ENCODE measurements at regions not wholly inside any gene's neighbourhood (a gene's known extent, or its start where the extent isn't known, plus 50 kb on each side); places are given as distances from the start of the nearest gene placed in this dataset.
"Not testable (repeated sequence)": the region's sequence is repeated elsewhere in the genome, so short reads cannot be mapped to it uniquely, and the experiment has no call there.

- no peaks in the 10 kb centered on the region for H3K27me3 ChIP-seq (ENCODE audit: control insufficient read depth, insufficient read depth, low read length)
- H3K36me3 ChIP-seq (ENCODE audit: control insufficient read depth, insufficient read depth, low read length) = no peaks in the 10 kb centered on the region
- no peak overlapping the region for H3K4me3 ChIP-seq (ENCODE audit: low read depth, low read length)
- H3K27ac ChIP-seq (ENCODE audit: low read depth, low read length) = no peak overlapping the region
- no peak overlapping the region for H3K9ac ChIP-seq (ENCODE audit: low read length)
- no peaks in the 10 kb centered on the region for H3K9me3 ChIP-seq (ENCODE audit: control insufficient read depth, insufficient read depth, low read depth, low read length)
- no peaks in the 10 kb centered on the region; the same call in 1 of the 2 replicates for H3K4me1 ChIP-seq (ENCODE audit: control insufficient read depth, insufficient read depth, low read length)
Measured at GRCh38 chr1:5680600-5680999, 311.6 kb downstream of the NPHP4 start.

- H3K9ac ChIP-seq (ENCODE audit: low read length) = no peak overlapping the region
- no peaks in the 10 kb centered on the region; the same call in 1 of the 2 replicates for H3K4me1 ChIP-seq (ENCODE audit: control insufficient read depth, insufficient read depth, low read length)
- no peaks in the 10 kb centered on the region; the same call in 1 of the 2 replicates for H3K9me3 ChIP-seq (ENCODE audit: control insufficient read depth, insufficient read depth, low read depth, low read length)
- no peak overlapping the region for H3K27ac ChIP-seq (ENCODE audit: low read depth, low read length)
- no peak overlapping the region for H3K4me3 ChIP-seq (ENCODE audit: low read depth, low read length)
- H3K27me3 ChIP-seq (ENCODE audit: control insufficient read depth, insufficient read depth, low read length) = no peaks in the 10 kb centered on the region
- no peaks in the 10 kb centered on the region for H3K36me3 ChIP-seq (ENCODE audit: control insufficient read depth, insufficient read depth, low read length)
Measured at GRCh38 chr1:5678759-5679158, 313.5 kb downstream of the NPHP4 start.

GRCh38 chr1:5672355-5672754 is 319.9 kb downstream of the NPHP4 start:
- not testable (repeated sequence) for H3K27ac ChIP-seq (ENCODE audit: low read depth, low read length); H3K4me3 ChIP-seq (ENCODE audit: low read depth, low read length); H3K36me3 ChIP-seq (ENCODE audit: control insufficient read depth, insufficient read depth, low read length); H3K4me1 ChIP-seq (ENCODE audit: control insufficient read depth, insufficient read depth, low read length); H3K9ac ChIP-seq (ENCODE audit: low read length); H3K27me3 ChIP-seq (ENCODE audit: control insufficient read depth, insufficient read depth, low read length)
- H3K9me3 ChIP-seq (ENCODE audit: control insufficient read depth, insufficient read depth, low read depth, low read length) = peaks cover 27% of the 10 kb centered on the region

- no peak overlapping the region for H3K9ac ChIP-seq (ENCODE audit: low read length)
- no peak overlapping the region for H3K4me3 ChIP-seq (ENCODE audit: low read depth, low read length)
- no peaks in the 10 kb centered on the region for H3K36me3 ChIP-seq (ENCODE audit: control insufficient read depth, insufficient read depth, low read length)
- H3K4me1 ChIP-seq (ENCODE audit: control insufficient read depth, insufficient read depth, low read length) = no peaks in the 10 kb centered on the region
- H3K27me3 ChIP-seq (ENCODE audit: control insufficient read depth, insufficient read depth, low read length) = 0 out of 2 replicates have a peak, but pooled peaks cover 5% of the 10 kb centered on the region
- H3K9me3 ChIP-seq (ENCODE audit: control insufficient read depth, insufficient read depth, low read depth, low read length) = peaks cover 34% of the 10 kb centered on the region
- no peak overlapping the region for H3K27ac ChIP-seq (ENCODE audit: low read depth, low read length)
Measured at GRCh38 chr1:5670590-5671350, 321.5 kb downstream of the NPHP4 start.

- Histone ChIP-seq H3K4me3 (ENCODE audit: low read depth, low read length) (peak overlapping the region; percentile 34; the same call in 1 of the 2 replicates), H3K27me3 (ENCODE audit: control insufficient read depth, insufficient read depth, low read length) (0 out of 2 replicates have a peak, but pooled peaks cover 8% of the 10 kb centered on the region), H3K36me3 (ENCODE audit: control insufficient read depth, insufficient read depth, low read length) (no peaks in the 10 kb centered on the region), H3K9me3 (ENCODE audit: control insufficient read depth, insufficient read depth, low read depth, low read length) (peaks cover 36% of the 10 kb centered on the region), H3K27ac (ENCODE audit: low read depth, low read length) (no peak overlapping the region), H3K4me1 (ENCODE audit: control insufficient read depth, insufficient read depth, low read length) (no peaks in the 10 kb centered on the region), H3K9ac (ENCODE audit: low read length) (no peak overlapping the region)
Measured at GRCh38 chr1:5667513-5668325, 324.5 kb downstream of the NPHP4 start.

- H3K4me3 ChIP-seq (ENCODE audit: low read depth, low read length) = no peak overlapping the region
- H3K4me1 ChIP-seq (ENCODE audit: control insufficient read depth, insufficient read depth, low read length) = peaks cover under 1% of the 10 kb centered on the region; the same call in 1 of the 2 replicates
- no peak overlapping the region for H3K9ac ChIP-seq (ENCODE audit: low read length)
- H3K27ac ChIP-seq (ENCODE audit: low read depth, low read length) = no peak overlapping the region
- H3K36me3 ChIP-seq (ENCODE audit: control insufficient read depth, insufficient read depth, low read length) = no peaks in the 10 kb centered on the region
- H3K27me3 ChIP-seq (ENCODE audit: control insufficient read depth, insufficient read depth, low read length) = 0 out of 2 replicates have a peak, but pooled peaks cover 8% of the 10 kb centered on the region
- H3K9me3 ChIP-seq (ENCODE audit: control insufficient read depth, insufficient read depth, low read depth, low read length) = peaks cover 26% of the 10 kb centered on the region
Measured at GRCh38 chr1:5664906-5665875, 327.0 kb downstream of the NPHP4 start.

GRCh38 chr1:5664081-5664768 is 328.0 kb downstream of the NPHP4 start:
- Histone ChIP-seq H3K9me3 (ENCODE audit: control insufficient read depth, insufficient read depth, low read depth, low read length) (peaks cover 21% of the 10 kb centered on the region), H3K36me3 (ENCODE audit: control insufficient read depth, insufficient read depth, low read length) (no peaks in the 10 kb centered on the region), H3K4me3 (ENCODE audit: low read depth, low read length) (no peak overlapping the region), H3K27me3 (ENCODE audit: control insufficient read depth, insufficient read depth, low read length) (0 out of 2 replicates have a peak, but pooled peaks cover 8% of the 10 kb centered on the region), H3K4me1 (ENCODE audit: control insufficient read depth, insufficient read depth, low read length) (peaks cover 7% of the 10 kb centered on the region; the same call in 1 of the 2 replicates), H3K27ac (ENCODE audit: low read depth, low read length) (no peak overlapping the region), H3K9ac (ENCODE audit: low read length) (no peak overlapping the region)

GRCh38 chr1:5662744-5663126 is 329.5 kb downstream of the NPHP4 start:
- H3K27me3 ChIP-seq (ENCODE audit: control insufficient read depth, insufficient read depth, low read length) = 0 out of 2 replicates have a peak, but pooled peaks cover 8% of the 10 kb centered on the region
- H3K27ac ChIP-seq (ENCODE audit: low read depth, low read length) = no peak overlapping the region
- H3K36me3 ChIP-seq (ENCODE audit: control insufficient read depth, insufficient read depth, low read length) = no peaks in the 10 kb centered on the region
- peaks cover 7% of the 10 kb centered on the region; the same call in 1 of the 2 replicates for H3K4me1 ChIP-seq (ENCODE audit: control insufficient read depth, insufficient read depth, low read length)
- H3K9me3 ChIP-seq (ENCODE audit: control insufficient read depth, insufficient read depth, low read depth, low read length) = peaks cover 10% of the 10 kb centered on the region
- H3K4me3 ChIP-seq (ENCODE audit: low read depth, low read length) = no peak overlapping the region
- no peak overlapping the region for H3K9ac ChIP-seq (ENCODE audit: low read length)

GRCh38 chr1:5662086-5662743 is 330.0 kb downstream of the NPHP4 start:
- H3K27ac ChIP-seq (ENCODE audit: low read depth, low read length) = no peak overlapping the region
- H3K9ac ChIP-seq (ENCODE audit: low read length) = no peak overlapping the region
- peaks cover 8% of the 10 kb centered on the region for H3K9me3 ChIP-seq (ENCODE audit: control insufficient read depth, insufficient read depth, low read depth, low read length)
- no peaks in the 10 kb centered on the region for H3K36me3 ChIP-seq (ENCODE audit: control insufficient read depth, insufficient read depth, low read length)
- 0 out of 2 replicates have a peak, but pooled peaks cover 3% of the 10 kb centered on the region for H3K27me3 ChIP-seq (ENCODE audit: control insufficient read depth, insufficient read depth, low read length)
- H3K4me1 ChIP-seq (ENCODE audit: control insufficient read depth, insufficient read depth, low read length) = peaks cover 7% of the 10 kb centered on the region; the same call in 1 of the 2 replicates
- no peak overlapping the region for H3K4me3 ChIP-seq (ENCODE audit: low read depth, low read length)

Data from HUES6 (cell line).